Astrocyte (in vitro differentiated cells and primary cell): ENCODE measurements at regions not wholly inside any gene's neighbourhood (a gene's known extent, or its start where the extent isn't known, plus 50 kb on each side); places are given as distances from the start of the nearest gene placed in this dataset.

Experiments
- EZH2 ChIP-seq: IDR thresholded peaks from 2 replicates; pipeline ENCODE4 v1.6.1; 2012; ENCODE audit warnings: mild to moderate bottlenecking, low read length, inconsistent platforms; ENCODE audit not compliant: insufficient read depth
- TF ChIP-seq, protein P1 (sequence below): IDR thresholded peaks from 2 replicates; pipeline ENCODE4 v1.5.1; 2011; ENCODE audit warnings: low read depth, mild to moderate bottlenecking, inconsistent platforms, low read length, moderate library complexity; ENCODE audit not compliant: insufficient read depth

- TF ChIP-seq, protein P1, sequence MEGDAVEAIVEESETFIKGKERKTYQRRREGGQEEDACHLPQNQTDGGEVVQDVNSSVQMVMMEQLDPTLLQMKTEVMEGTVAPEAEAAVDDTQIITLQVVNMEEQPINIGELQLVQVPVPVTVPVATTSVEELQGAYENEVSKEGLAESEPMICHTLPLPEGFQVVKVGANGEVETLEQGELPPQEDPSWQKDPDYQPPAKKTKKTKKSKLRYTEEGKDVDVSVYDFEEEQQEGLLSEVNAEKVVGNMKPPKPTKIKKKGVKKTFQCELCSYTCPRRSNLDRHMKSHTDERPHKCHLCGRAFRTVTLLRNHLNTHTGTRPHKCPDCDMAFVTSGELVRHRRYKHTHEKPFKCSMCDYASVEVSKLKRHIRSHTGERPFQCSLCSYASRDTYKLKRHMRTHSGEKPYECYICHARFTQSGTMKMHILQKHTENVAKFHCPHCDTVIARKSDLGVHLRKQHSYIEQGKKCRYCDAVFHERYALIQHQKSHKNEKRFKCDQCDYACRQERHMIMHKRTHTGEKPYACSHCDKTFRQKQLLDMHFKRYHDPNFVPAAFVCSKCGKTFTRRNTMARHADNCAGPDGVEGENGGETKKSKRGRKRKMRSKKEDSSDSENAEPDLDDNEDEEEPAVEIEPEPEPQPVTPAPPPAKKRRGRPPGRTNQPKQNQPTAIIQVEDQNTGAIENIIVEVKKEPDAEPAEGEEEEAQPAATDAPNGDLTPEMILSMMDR, result no peak
- TF ChIP-seq EZH2, result no peak
Measured at GRCh38 chr6:65999288-65999791, 292.3 kb upstream of the EYS start.
